Ishikawa (cell line): ENCODE measurements at regions not wholly inside any gene's neighbourhood (a gene's known extent, or its start where the extent isn't known, plus 50 kb on each side); places are given as distances from the start of the nearest gene placed in this dataset.

Experiments used
- CEBPB ChIP-seq: IDR thresholded peaks from 2 replicates; pipeline ENCODE4 v1.6.1; 2012
- CREB1 ChIP-seq: IDR thresholded peaks from 2 replicates; pipeline ENCODE4 v1.6.1; 2012; ENCODE audit warnings: low read depth
- EGR1 ChIP-seq: IDR thresholded peaks from 2 replicates; pipeline ENCODE4 v1.6.1; 2012
- EP300 ChIP-seq: IDR thresholded peaks from 2 replicates; pipeline ENCODE4 v1.6.1; 2012; ENCODE audit warnings: borderline replicate concordance
- FOXM1 ChIP-seq: IDR thresholded peaks from 2 replicates; pipeline ENCODE4 v1.6.1; 2012; ENCODE audit warnings: low read depth, borderline replicate concordance
- MAX ChIP-seq: IDR thresholded peaks from 2 replicates; pipeline ENCODE4 v1.6.1; 2012
- NFIC ChIP-seq: IDR thresholded peaks from 2 replicates; pipeline ENCODE4 v1.6.1; 2012
- RAD21 ChIP-seq: IDR thresholded peaks from 2 replicates; pipeline ENCODE4 v1.6.1; 2012; ENCODE audit warnings: low read depth
- REST ChIP-seq: IDR thresholded peaks from 2 replicates; pipeline ENCODE4 v1.6.1; 2012; ENCODE audit warnings: low read depth, mild to moderate bottlenecking
- TAF1 ChIP-seq: IDR thresholded peaks from 2 replicates; pipeline ENCODE4 v1.6.1; 2012; ENCODE audit warnings: low read depth, mild to moderate bottlenecking
- TCF12 ChIP-seq: IDR thresholded peaks from 2 replicates; pipeline ENCODE4 v1.6.1; 2012; ENCODE audit warnings: low read depth
- TEAD4 ChIP-seq: IDR thresholded peaks from 2 replicates; pipeline ENCODE4 v1.6.1; 2012
- USF1 ChIP-seq: IDR thresholded peaks from 2 replicates; pipeline ENCODE4 v1.6.1; 2012
- YY1 ChIP-seq: IDR thresholded peaks from 2 replicates; pipeline ENCODE4 v1.6.1; 2012; ENCODE audit warnings: low read depth
- ZBTB7A ChIP-seq: IDR thresholded peaks from 2 replicates; pipeline ENCODE4 v1.6.1; 2012; ENCODE audit warnings: low read depth

DNA sequence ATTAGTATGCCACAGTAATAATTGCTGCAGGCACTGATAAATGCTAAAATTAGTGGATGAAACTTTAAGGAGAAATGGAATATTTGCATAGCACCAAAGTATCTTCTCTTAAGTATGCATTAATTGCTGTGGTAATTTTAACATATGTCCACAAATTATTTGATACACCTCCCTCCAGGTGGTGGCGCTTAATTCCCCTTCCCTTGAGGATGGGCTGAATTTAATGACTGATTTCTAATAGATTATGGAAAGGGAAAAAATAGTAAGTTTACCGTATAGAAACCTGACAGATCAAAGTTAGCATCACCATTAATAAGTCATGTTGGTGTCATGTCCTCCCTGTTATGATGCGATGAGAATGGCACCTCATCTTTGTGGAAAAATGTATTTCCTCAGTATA is 519.2 kb downstream of the TFEC start:
- TF ChIP-seq RAD21 = peak; percentile 17; the same call in 1 of the 2 replicates
- TF ChIP-seq TEAD4 = no peak

- TF ChIP-seq MAX (no peak), ZBTB7A (no peak), CEBPB (no peak), EGR1 (no peak), EP300 (no peak), TEAD4 (no peak), YY1 (no peak), TCF12 (no peak), NFIC (no peak), RAD21 (no peak), REST (no peak)
Measured at GRCh38 chr7:115505136-115505535, 525.4 kb downstream of the TFEC start.

GRCh38 chr7:115499956-115500355 is 530.6 kb downstream of the TFEC start:
- TF ChIP-seq TEAD4 = no peak
- no peak for TF ChIP-seq MAX
- no peak for TF ChIP-seq RAD21
- TF ChIP-seq ZBTB7A = no peak
- no peak for TF ChIP-seq FOXM1
- no peak for TF ChIP-seq TAF1
- no peak for TF ChIP-seq NFIC
- TF ChIP-seq USF1 = no peak
- no peak for TF ChIP-seq EP300
- no peak for TF ChIP-seq CEBPB

DNA sequence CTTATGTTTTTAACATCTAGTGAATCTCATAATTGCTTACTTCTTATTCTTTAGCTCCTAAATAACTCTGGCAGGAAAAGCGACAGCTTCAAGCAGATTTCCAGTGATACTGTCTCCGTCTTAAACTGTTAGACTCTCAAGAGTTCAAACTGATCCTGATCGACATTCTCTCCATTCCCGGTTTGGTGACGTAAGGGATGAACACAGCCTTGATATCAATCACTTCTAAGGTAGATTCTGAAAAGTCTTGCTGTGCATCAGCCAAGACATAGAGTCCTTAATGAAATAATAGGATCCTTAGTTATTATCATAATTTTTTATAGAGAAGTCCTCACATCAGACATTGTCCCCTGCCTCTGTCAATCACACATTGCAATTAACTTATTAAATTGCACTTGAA is 534.6 kb downstream of the TFEC start:
- TF ChIP-seq TAF1 = no peak
- no peak for TF ChIP-seq YY1
- TF ChIP-seq CREB1 = no peak
- TF ChIP-seq NFIC = no peak
- TF ChIP-seq TEAD4 = no peak
- TF ChIP-seq MAX = no peak
- no peak for TF ChIP-seq EP300
- no peak for TF ChIP-seq ZBTB7A
- no peak for TF ChIP-seq TCF12
- TF ChIP-seq FOXM1 = no peak
- no peak for TF ChIP-seq REST
- TF ChIP-seq USF1 = no peak
- TF ChIP-seq EGR1 = no peak
- TF ChIP-seq RAD21 = no peak
- no peak for TF ChIP-seq CEBPB

DNA sequence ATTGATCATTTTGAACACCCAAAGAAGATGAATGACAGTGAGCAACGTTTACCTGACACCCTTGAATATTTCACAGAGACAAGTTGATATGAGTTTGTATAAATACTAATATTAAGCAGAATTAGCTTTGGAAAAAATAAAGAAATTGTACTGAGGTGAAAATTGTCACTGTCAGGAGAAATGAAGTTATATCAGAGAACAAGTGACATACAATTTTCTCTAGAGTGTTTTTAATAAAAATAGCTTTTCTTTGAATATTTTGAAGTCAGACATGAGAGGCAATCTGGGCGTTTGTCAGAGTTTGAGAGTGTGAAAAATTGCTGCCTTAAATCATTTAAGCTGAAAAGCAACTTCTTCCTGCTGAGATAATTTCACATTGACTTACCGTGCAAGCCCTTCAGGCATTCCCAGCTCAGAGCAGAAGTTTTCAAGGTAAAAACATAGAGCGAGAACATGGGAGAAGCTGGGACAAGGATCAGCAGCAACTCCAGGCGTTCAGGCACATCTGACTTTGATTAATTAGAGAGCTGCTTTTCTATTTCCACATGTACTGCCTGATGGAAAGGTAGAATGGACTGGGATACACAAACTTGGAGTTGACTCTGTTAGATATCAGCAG is 535.9 kb downstream of the TFEC start:
- TF ChIP-seq TAF1 (no peak), USF1 (no peak), NFIC (no peak), TCF12 (no peak), RAD21 (no peak), MAX (no peak), FOXM1 (no peak), TEAD4 (no peak), REST (no peak), ZBTB7A (no peak)
